Activated CD8-positive, alpha-beta memory T cell treated with anti-CD3 and anti-CD28 coated beads for 36 hours (primary cell): ENCODE measurements at regions not wholly inside any gene's neighbourhood (a gene's known extent, or its start where the extent isn't known, plus 50 kb on each side); places are given as distances from the start of the nearest gene placed in this dataset.
"Not testable (repeated sequence)": the region's sequence is repeated elsewhere in the genome, so short reads cannot be mapped to it uniquely, and the experiment has no call there.

Experiments
- CTCF ChIA-PET: fragments of 350-600 bp; sonication (Branson Sonifier 250); formaldehyde crosslinking; loops from one replicate; lab custom pipeline; 2021; ENCODE audit warnings: antibody characterized with exemption; lab: Charles Lee
- POLR2A ChIA-PET: fragments of 350-600 bp; sonication (Branson Sonifier 250); formaldehyde crosslinking; loops from one replicate; lab custom pipeline; 2021; ENCODE audit warnings: antibody characterized with exemption; lab: Charles Lee

GRCh38 chr10:108005627-108006026 lies 841.1 kb upstream of the SORCS1 start:
- CTCF ChIA-PET, result no interaction called here
- POLR2A ChIA-PET, result no interaction called here

- ChIA-PET CTCF (no interaction called here), POLR2A (no interaction called here)
Observed at GRCh38 chr10:108003576-108003975, 839.1 kb upstream of the SORCS1 start.

GRCh38 chr10:108003061-108003460 lies 838.6 kb upstream of the SORCS1 start:
- ChIA-PET POLR2A (no interaction called here), CTCF (no interaction called here)

GRCh38 chr10:108000365-108000764 lies 835.9 kb upstream of the SORCS1 start:
- POLR2A ChIA-PET, result no interaction called here
- CTCF ChIA-PET, result no interaction called here

- POLR2A ChIA-PET, result no interaction called here
- CTCF ChIA-PET, result no interaction called here
Observed at GRCh38 chr10:107994621-107995270, 830.2 kb upstream of the SORCS1 start.

- ChIA-PET POLR2A (no interaction called here), CTCF (no interaction called here)
Observed at GRCh38 chr10:107986571-107986970, 822.1 kb upstream of the SORCS1 start.

GRCh38 chr10:107984581-107984980 lies 820.1 kb upstream of the SORCS1 start:
- POLR2A ChIA-PET, result no interaction called here

GRCh38 chr10:107984149-107984548 lies 819.6 kb upstream of the SORCS1 start:
- POLR2A ChIA-PET, result no interaction called here
- CTCF ChIA-PET, result no interaction called here

More at GRCh38 chr10:107984581-107984980, 820.1 kb upstream of the SORCS1 start:
- CTCF ChIA-PET, result no interaction called here

GRCh38 chr10:107978455-107978854 lies 813.9 kb upstream of the SORCS1 start:
- POLR2A ChIA-PET, result no interaction called here
- CTCF ChIA-PET, result no interaction called here

GRCh38 chr10:107971973-107972372 lies 807.5 kb upstream of the SORCS1 start:
- CTCF ChIA-PET, result no interaction called here
- POLR2A ChIA-PET, result no interaction called here

GRCh38 chr10:107971411-107971810 lies 806.9 kb upstream of the SORCS1 start:
- CTCF ChIA-PET, result no interaction called here
- POLR2A ChIA-PET, result no interaction called here

GRCh38 chr10:107970512-107970911 lies 806.0 kb upstream of the SORCS1 start:
- ChIA-PET POLR2A (no interaction called here), CTCF (no interaction called here)

GRCh38 chr10:107969936-107970335 lies 805.4 kb upstream of the SORCS1 start:
- CTCF ChIA-PET, result no interaction called here
- POLR2A ChIA-PET, result no interaction called here

- ChIA-PET POLR2A (no interaction called here), CTCF (no interaction called here)
Observed at GRCh38 chr10:107966826-107967225, 802.3 kb upstream of the SORCS1 start.

GRCh38 chr10:107952649-107953556 lies 788.4 kb upstream of the SORCS1 start:
- ChIA-PET POLR2A (no interaction called here), CTCF (no interaction called here)

- POLR2A ChIA-PET, CTCF ChIA-PET: not testable (repeated sequence)
Observed at GRCh38 chr10:107950411-107951062, 786.0 kb upstream of the SORCS1 start.

- ChIA-PET CTCF (no interaction called here), POLR2A (no interaction called here)
Observed at GRCh38 chr10:107942826-107943225, 778.3 kb upstream of the SORCS1 start.

GRCh38 chr10:107933076-107933475 lies 768.6 kb upstream of the SORCS1 start:
- CTCF ChIA-PET, result no interaction called here
- POLR2A ChIA-PET, result no interaction called here

- ChIA-PET CTCF (no interaction called here), POLR2A (no interaction called here)
Observed at GRCh38 chr10:107931808-107932207, 767.3 kb upstream of the SORCS1 start.

- POLR2A ChIA-PET, result no interaction called here
- CTCF ChIA-PET, result no interaction called here
Observed at GRCh38 chr10:107930037-107930436, 765.5 kb upstream of the SORCS1 start.
